Fibroblast of the aortic adventitia (primary cell): ENCODE measurements at regions not wholly inside any gene's neighbourhood (a gene's known extent, or its start where the extent isn't known, plus 50 kb on each side); places are given as distances from the start of the nearest gene placed in this dataset.

Experiments used
- DNase-seq: peaks from one replicate; pipeline ENCODE4 v3.0.0-alpha.2; 2010; ENCODE audit warnings: low read depth
- H3K4me3 ChIP-seq: 2 replicates; pipeline ENCODE4 v1.5.1; 2011; ENCODE audit warnings: low read depth, mild to moderate bottlenecking, control low read depth, low read length, moderate library complexity
- CTCF ChIP-seq: IDR thresholded peaks from 2 replicates; pipeline ENCODE4 v1.5.1; 2011; ENCODE audit warnings: mild to moderate bottlenecking, low read length, control low read depth, inconsistent platforms; ENCODE audit not compliant: insufficient read depth

DNA sequence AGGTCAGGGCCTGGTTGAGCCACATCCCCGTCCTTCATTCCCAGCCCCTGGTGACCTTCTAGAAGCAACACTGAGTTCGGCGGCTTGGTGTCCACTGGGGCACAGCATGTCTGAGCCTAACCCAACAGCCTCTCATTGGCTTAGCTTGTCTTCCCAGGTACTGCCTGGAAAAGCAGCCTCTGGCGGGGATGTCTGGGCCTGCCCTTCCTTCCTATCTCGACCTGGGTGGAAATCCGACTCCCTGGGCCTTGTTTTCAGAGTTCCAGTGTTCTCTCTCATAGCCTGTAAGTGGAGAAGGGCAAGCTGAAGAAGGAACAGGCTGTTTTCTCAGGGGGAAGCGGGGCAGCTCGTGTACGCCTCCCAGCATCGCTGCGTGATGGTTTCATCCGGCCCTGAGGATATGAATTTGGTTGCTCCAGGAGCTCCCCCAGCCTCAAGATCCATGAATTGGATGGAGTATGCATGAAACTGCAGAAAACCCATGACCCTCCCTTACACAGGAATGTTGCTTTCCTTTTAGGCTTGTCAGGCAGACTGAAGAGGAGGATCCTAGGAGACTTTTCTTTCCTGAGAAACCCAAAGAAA is 116.5 kb upstream of the IRF2BP2 start:
- DNase-seq = peak; percentile 44
- TF ChIP-seq CTCF = no peak
- no peak overlapping the region for H3K4me3 ChIP-seq

DNA sequence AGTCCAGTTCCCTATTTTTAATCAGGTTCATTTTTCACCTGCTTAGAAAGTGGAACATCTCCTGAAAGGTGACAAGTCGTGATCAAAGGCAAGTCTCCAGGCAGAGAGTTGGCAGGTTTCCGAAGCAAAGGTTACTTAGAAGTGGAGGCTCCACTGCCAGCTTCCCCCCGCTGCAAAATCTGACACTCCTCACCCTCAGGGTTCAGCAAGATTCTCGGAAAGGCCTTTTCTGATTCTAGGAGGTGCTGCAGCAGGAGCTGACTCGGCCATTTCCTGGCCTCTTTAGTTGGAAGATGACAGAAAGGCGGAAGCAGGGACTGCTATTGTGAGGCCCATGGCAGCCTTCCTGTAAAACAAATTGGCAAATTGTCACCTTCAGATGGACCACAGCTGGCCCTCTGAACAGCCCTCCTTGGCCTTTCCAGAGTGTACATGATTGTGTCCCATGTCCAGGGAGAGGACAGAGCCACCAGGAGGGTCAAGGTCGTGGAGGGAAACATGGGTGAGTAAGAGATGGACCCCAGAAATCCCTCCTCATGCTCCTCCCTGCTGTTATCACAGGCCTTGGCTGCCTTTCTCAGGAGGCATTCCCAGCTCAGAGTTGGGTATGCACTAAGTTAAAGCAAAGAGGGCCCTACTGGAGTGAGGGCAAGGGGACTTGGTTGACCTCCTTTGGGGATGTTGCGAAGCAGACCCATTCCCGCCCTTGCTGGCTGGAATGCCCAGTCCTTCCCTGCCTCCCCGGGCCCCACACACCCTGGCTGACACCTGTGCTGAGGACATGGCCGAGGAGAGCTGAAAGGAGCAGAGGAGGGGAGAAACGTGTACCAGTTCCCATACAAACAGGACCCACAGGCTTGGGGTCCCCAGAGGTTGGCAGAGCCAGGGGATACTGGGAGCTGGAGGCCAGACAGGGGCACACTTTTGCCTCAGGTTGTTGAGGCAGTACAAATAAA is 115.5 kb upstream of the IRF2BP2 start:
- no peak overlapping the region for H3K4me3 ChIP-seq
- no peak for TF ChIP-seq CTCF
- DNase-seq = peak; percentile 41

GRCh38 chr1:234724516-234725176 is 114.7 kb upstream of the IRF2BP2 start:
- no peak for TF ChIP-seq CTCF
- H3K4me3 ChIP-seq = peak overlapping the region; percentile 43
- no peak for DNase-seq

DNA sequence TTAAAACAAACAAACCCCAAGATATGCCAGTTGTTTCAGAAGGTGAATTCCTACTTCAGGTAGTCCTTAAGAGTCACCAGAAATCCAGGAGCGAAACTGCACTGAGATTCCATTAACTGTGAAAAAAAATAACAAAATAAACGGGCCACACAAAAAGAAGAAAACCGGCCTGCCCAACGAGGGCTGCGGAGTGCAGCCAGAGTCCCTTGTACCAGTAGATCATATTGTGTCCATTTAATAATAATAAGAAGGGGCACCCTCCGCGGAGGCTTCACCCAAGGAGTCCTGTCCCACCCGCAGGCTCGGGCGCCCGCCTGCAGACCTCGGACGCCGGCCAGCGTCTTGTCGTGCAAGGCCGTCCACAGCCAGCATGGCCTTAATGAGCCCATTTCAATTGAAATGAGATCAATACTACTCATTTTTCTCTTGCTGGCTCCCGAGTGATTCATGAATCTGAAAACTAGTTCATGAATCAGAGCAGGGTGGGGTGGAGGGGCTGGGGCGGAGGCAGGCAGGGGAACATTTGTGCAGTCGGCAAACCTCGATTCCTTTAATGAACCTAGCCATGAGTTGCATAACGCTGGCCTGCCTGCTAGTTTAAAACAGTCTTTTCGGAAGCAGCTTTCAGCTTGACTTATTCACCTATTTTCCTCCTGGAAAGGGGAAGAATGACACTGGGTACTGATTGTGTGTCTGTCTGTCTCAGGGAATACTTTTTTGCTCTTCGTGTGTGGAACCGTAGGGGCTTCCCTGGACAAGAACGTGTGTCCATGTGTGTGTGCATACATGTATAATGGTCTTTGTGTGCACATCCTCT is 113.1 kb upstream of the IRF2BP2 start:
- H3K4me3 ChIP-seq = peak overlapping the region; percentile 54
- DNase-seq = peak; percentile 97
- TF ChIP-seq CTCF = no peak

- no peak for DNase-seq
- TF ChIP-seq CTCF = no peak
- H3K4me3 ChIP-seq = peak overlapping the region; percentile 54
Measured at GRCh38 chr1:234722270-234722704, 112.3 kb upstream of the IRF2BP2 start.
